ENCODE measurements at regions not wholly inside any gene's neighbourhood (a gene's known extent, or its start where the extent isn't known, plus 50 kb on each side); places are given as distances from the start of the nearest gene placed in this dataset.

GRCh38 chr5:32520972-32521371, 64.4 kb upstream of the SUB1 start:
- no TSS peak for BruUV-seq (replicated peaks)
- no peaks in the 10 kb centered on the region for H3F3A ChIP-seq (ENCODE audit: insufficient read depth, low read depth)
- no peak for TF ChIP-seq CTCF (conservative IDR thresholded peaks at IDR 0.05)
- no peak for TF ChIP-seq EZH2 (IDR thresholded peaks at IDR 0.05; ENCODE audit: low read depth)
- no peak overlapping the region for H3K4me2 ChIP-seq
- DNase-seq: no peak
- peaks cover 35% of the 10 kb centered on the region for H3K27me3 ChIP-seq (ENCODE audit: insufficient read depth, low read depth)
- no peak overlapping the region for H3K27ac ChIP-seq
- H2AFZ ChIP-seq: no peak overlapping the region
- H4K20me1 ChIP-seq (ENCODE audit: insufficient read depth): no peaks in the 10 kb centered on the region
- no peaks in the 10 kb centered on the region for H3K36me3 ChIP-seq (ENCODE audit: low read depth)
- H3K9me2 ChIP-seq (ENCODE audit: insufficient read depth): no peaks in the 10 kb centered on the region
- intact Hi-C loops (cut with micrococcal nuclease; ENCODE audit: unreplicated experiment): no loop called here
- no peaks in the 10 kb centered on the region for H3K79me2 ChIP-seq (ENCODE audit: low read depth)
- no peak overlapping the region for H3K4me3 ChIP-seq
- H3K9me3 ChIP-seq (ENCODE audit: insufficient read depth, low read depth): no peaks in the 10 kb centered on the region
- no peaks in the 10 kb centered on the region for H3K4me1 ChIP-seq (replicated peaks; ENCODE audit: insufficient read depth)
- CTCF ChIA-PET: interaction anchor here (0.5 kb wide), 1 partner anchor 36 kb away, joined by 4 read pairs; no protein-coding TSS in a partner anchor
- POLR2A ChIA-PET (ENCODE audit: unreplicated experiment): no interaction called here

DNA sequence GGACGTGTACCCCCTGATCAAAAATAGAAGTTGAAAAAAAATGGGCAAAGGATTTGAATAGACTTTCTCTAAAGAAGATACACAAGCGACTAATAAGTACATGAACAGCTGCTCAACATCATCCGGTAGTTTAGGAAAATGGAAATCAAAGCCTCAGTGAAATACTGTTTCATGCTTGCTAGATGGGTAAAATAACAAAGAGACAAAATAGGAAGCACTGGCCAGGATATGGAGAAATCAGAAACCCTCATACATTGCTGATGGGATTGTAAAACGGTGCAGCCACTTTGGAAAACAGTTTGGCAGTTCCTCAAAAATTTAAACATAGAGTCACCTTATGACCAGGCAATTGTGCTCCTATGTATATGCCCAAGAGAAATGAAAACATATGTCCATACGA, 65.0 kb upstream of the SUB1 start:
- H3K9me3 ChIP-seq (ENCODE audit: insufficient read depth, low read depth): no peaks in the 10 kb centered on the region
- H3K4me1 ChIP-seq (replicated peaks; ENCODE audit: insufficient read depth): no peaks in the 10 kb centered on the region
- TF ChIP-seq CTCF (conservative IDR thresholded peaks at IDR 0.05): no peak
- no peak for TF ChIP-seq EZH2 (IDR thresholded peaks at IDR 0.05; ENCODE audit: low read depth)
- H3K79me2 ChIP-seq (ENCODE audit: low read depth): no peaks in the 10 kb centered on the region
- BruUV-seq (replicated peaks): no TSS peak
- H3K4me3 ChIP-seq: no peak overlapping the region
- no peak overlapping the region for H3K27ac ChIP-seq
- CTCF ChIA-PET: no interaction called here
- no peak overlapping the region for H3K4me2 ChIP-seq
- intact Hi-C loops (cut with micrococcal nuclease; ENCODE audit: unreplicated experiment): no loop called here
- H3K9me2 ChIP-seq (ENCODE audit: insufficient read depth): no peaks in the 10 kb centered on the region
- no peaks in the 10 kb centered on the region for H4K20me1 ChIP-seq (ENCODE audit: insufficient read depth)
- no peaks in the 10 kb centered on the region for H3K36me3 ChIP-seq (ENCODE audit: low read depth)
- peaks cover 31% of the 10 kb centered on the region for H3K27me3 ChIP-seq (ENCODE audit: insufficient read depth, low read depth)
- no peak overlapping the region for H2AFZ ChIP-seq
- POLR2A ChIA-PET (ENCODE audit: unreplicated experiment): no interaction called here
- DNase-seq: no peak
- H3F3A ChIP-seq (ENCODE audit: insufficient read depth, low read depth): no peaks in the 10 kb centered on the region

DNA sequence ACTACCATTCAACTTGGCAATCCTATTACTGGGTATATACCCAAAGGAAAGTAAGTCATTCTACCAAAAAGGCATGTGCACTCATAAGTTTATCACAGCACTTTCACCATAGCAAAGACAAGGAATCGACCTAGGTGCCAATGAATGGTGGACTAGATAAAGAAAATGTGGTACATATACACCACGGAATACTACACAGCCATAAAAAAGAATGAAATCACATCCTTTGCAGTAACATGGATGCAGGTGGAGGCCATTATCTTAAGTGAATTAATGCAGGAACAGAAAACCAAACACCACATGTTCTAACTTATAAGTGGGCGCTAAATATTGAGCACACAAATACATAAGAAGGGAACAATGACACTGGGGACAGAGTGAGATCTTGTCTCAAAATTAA, 65.8 kb upstream of the SUB1 start:
- no peaks in the 10 kb centered on the region for H3K36me3 ChIP-seq (ENCODE audit: low read depth)
- no peak overlapping the region for H3K4me3 ChIP-seq
- no peaks in the 10 kb centered on the region for H3K79me2 ChIP-seq (ENCODE audit: low read depth)
- ChIA-PET CTCF (no interaction called here), POLR2A (ENCODE audit: unreplicated experiment) (no interaction called here)
- intact Hi-C loops (cut with micrococcal nuclease; ENCODE audit: unreplicated experiment): no loop called here
- no peaks in the 10 kb centered on the region for H3K9me3 ChIP-seq (ENCODE audit: insufficient read depth, low read depth)
- no peak for TF ChIP-seq CTCF (conservative IDR thresholded peaks at IDR 0.05)
- TF ChIP-seq EZH2 (IDR thresholded peaks at IDR 0.05; ENCODE audit: low read depth): no peak
- H4K20me1 ChIP-seq (ENCODE audit: insufficient read depth): no peaks in the 10 kb centered on the region
- DNase-seq: no peak
- no peak overlapping the region for H3K27ac ChIP-seq
- no peak overlapping the region for H3K4me2 ChIP-seq
- no peaks in the 10 kb centered on the region for H3F3A ChIP-seq (ENCODE audit: insufficient read depth, low read depth)
- H3K4me1 ChIP-seq (replicated peaks; ENCODE audit: insufficient read depth): no peaks in the 10 kb centered on the region
- H2AFZ ChIP-seq: no peak overlapping the region
- no TSS peak for BruUV-seq (replicated peaks)
- H3K27me3 ChIP-seq (ENCODE audit: insufficient read depth, low read depth): peaks cover 31% of the 10 kb centered on the region
- H3K9me2 ChIP-seq (ENCODE audit: insufficient read depth): no peaks in the 10 kb centered on the region

All from PC-9 (cell line).